Cardiac fibroblast (primary cell): ENCODE measurements at regions not wholly inside any gene's neighbourhood (a gene's known extent, or its start where the extent isn't known, plus 50 kb on each side); places are given as distances from the start of the nearest gene placed in this dataset.
"Not testable (repeated sequence)": the region's sequence is repeated elsewhere in the genome, so short reads cannot be mapped to it uniquely, and the experiment has no call there.

Experiments used
- DNase-seq, 2 donors: peaks; one replicate each; pipeline versions ENCODE4 v3.0.0 to v3.0.0-alpha.2; 2010; ENCODE audit warnings: low read depth in 2 of 2
- H3K4me3 ChIP-seq, 2 donors: replicated peaks in 1 of 2; 1 replicate in 1 of 2; 2 replicates in 1 of 2; pipeline ENCODE4 v1.5.1; 2011; ENCODE audit warnings: low read depth in 2 of 2, low read length in 2 of 2, mild to moderate bottlenecking in 2 of 2, moderate library complexity in 1 of 2
- TF ChIP-seq, protein P1 (sequence below): IDR thresholded peaks from one replicate; pipeline ENCODE4 v1.5.1; 2011; ENCODE audit warnings: low read depth, mild to moderate bottlenecking, low read length, inconsistent platforms

GRCh38 chr4:153900426-153900825 is 111.5 kb upstream of the SFRP2 start:
- TF ChIP-seq, protein P1, sequence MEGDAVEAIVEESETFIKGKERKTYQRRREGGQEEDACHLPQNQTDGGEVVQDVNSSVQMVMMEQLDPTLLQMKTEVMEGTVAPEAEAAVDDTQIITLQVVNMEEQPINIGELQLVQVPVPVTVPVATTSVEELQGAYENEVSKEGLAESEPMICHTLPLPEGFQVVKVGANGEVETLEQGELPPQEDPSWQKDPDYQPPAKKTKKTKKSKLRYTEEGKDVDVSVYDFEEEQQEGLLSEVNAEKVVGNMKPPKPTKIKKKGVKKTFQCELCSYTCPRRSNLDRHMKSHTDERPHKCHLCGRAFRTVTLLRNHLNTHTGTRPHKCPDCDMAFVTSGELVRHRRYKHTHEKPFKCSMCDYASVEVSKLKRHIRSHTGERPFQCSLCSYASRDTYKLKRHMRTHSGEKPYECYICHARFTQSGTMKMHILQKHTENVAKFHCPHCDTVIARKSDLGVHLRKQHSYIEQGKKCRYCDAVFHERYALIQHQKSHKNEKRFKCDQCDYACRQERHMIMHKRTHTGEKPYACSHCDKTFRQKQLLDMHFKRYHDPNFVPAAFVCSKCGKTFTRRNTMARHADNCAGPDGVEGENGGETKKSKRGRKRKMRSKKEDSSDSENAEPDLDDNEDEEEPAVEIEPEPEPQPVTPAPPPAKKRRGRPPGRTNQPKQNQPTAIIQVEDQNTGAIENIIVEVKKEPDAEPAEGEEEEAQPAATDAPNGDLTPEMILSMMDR = no peak
- DNase-seq = no peak
- no peak overlapping the region for H3K4me3 ChIP-seq

DNA sequence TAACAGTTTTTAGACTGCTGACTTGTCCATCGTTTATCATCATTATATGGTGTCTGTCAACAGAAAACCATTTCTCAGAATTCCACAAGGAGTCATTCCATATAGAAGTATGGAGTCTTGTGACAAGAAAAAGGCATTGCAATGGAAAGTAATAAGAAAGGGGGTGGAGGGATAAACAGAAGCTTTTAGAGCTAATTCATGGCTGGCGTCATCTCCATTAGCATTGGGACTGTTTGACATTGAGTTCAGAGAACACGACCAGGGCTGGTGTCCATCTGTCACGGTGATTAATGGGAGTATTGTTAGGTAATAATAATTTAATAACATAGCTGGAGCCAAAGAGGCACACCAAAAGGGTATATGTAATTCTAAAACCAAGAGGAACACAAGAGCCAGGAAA is 101.9 kb upstream of the SFRP2 start:
- H3K4me3 ChIP-seq = no peak overlapping the region
- TF ChIP-seq, protein P1 = no peak
- no peak for DNase-seq

- TF ChIP-seq, protein P1 = no peak
- no peak for DNase-seq
- no peak overlapping the region for H3K4me3 ChIP-seq
These were observed 98.3 kb upstream of the SFRP2 start for GRCh38 chr4:153887217-153887616.

- TF ChIP-seq, protein P1 = no peak
- no peak for DNase-seq
- H3K4me3 ChIP-seq = no peak overlapping the region
These were observed 95.4 kb upstream of the SFRP2 start for GRCh38 chr4:153884325-153884724.

DNA sequence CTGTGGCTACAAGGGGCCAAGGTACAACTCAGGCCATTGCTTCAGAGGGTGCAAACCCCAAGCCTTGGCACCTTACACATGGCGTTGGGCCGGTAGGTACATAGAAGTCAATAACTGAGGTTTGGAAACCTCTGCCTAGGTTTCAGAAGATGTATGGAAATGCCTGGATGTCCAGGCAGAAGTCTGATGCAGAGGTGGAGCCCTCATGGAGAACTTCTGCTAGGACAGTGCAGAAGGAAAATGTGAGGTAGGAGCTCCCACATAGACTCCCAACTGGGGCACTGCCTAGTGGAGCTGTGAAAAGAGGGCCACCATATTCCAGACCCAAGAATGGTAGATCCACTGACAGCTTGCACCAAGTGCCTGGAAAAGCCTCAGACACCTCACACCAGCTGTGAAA is 92.1 kb upstream of the SFRP2 start:
- no peak overlapping the region for H3K4me3 ChIP-seq
- no peak for DNase-seq
- TF ChIP-seq, protein P1 = no peak

DNA sequence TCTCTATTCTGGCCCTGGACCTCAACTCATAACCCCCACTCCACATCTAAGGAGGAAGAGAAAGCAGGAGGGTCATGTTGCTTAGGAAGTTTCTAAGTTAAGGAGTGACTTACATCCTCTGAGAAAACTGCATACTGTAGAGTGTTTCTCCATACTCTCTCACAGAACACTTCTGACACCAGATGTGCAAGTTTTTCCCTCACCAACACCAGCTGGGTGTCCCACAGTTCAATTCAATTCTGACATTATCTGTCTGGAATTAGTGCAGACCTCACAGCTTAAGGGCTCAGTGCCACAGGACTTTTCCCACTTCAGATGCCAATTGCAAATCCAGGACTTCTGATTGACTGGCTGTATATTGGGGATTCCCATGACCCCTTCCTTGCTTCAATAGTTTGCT is 89.0 kb upstream of the SFRP2 start:
- H3K4me3 ChIP-seq = no peak overlapping the region
- DNase-seq = no peak
- TF ChIP-seq, protein P1 = no peak

DNA sequence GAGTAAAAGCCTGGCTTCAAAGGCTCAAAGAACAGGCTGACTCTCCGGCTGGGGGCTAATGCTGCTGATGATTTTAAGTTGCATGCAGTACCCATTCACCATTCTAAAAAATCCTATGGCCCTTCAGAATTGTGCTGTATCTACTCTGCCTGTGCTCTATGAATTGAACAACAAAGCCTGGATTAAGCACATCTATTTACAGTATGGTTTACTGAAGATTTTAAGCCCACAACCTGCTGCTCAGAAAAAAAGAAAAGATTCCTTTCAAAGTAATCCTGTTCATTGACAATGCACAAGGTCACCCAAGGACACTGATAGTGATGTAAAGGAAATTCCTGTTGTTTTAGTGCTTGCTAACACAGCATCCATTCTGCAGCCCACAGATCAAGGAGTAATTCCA is 84.9 kb upstream of the SFRP2 start:
- no peak overlapping the region for H3K4me3 ChIP-seq
- DNase-seq = no peak
- TF ChIP-seq, protein P1 = no peak

GRCh38 chr4:153866766-153867165 is 77.9 kb upstream of the SFRP2 start:
- not testable (repeated sequence) for DNase-seq, H3K4me3 ChIP-seq
